Prostate gland (tissue), 2 donors: ENCODE measurements at regions not wholly inside any gene's neighbourhood (a gene's known extent, or its start where the extent isn't known, plus 50 kb on each side); places are given as distances from the start of the nearest gene placed in this dataset.

ENCODE experiments used
- DNase-seq: peaks from one replicate; pipeline ENCODE4 v3.0.0-alpha.2; 2019; ENCODE audit warnings: low spot score
- H3K27ac ChIP-seq, 2 donors: fragments of 200-600 bp; sonication (generic); 2 replicates each; pipeline ENCODE4 v1.5.1; 2017 to 2019
- H3K27me3 ChIP-seq: fragments of 200-600 bp; sonication (generic); replicated peaks from 2 replicates; pipeline ENCODE4 v1.5.1; 2019; ENCODE audit not compliant: insufficient read depth
- H3K36me3 ChIP-seq, 2 donors: fragments of 200-600 bp; sonication (generic); 1 replicate in 1 of 2; 2 replicates in 1 of 2; pipeline versions ENCODE4 v1.5.1 to v1.8.1; 2017 to 2019
- H3K4me1 ChIP-seq: fragments of 200-600 bp; sonication (generic); replicated peaks from 2 replicates; pipeline ENCODE4 v1.5.1; 2019
- H3K4me3 ChIP-seq, 2 donors: fragments of 200-600 bp; sonication (generic); 2 replicates each; pipeline ENCODE4 v1.5.1; 2017 to 2019
- H3K9me3 ChIP-seq: fragments of 200-600 bp; sonication (generic); 2 replicates; pipeline ENCODE4 v1.5.1; 2017
- CTCF ChIP-seq, 4 experiments: fragments of 200-600 bp in 2 of 4; fragments of 450-650 bp in 2 of 4; sonication (generic) in 2 of 4; IDR thresholded peaks; 1 replicate in 3 of 4; 2 replicates in 1 of 4; pipeline ENCODE4 v1.5.1; 2016 to 2019; ENCODE audit warnings: antibody characterized with exemption in 4 of 4, mild to moderate bottlenecking in 2 of 4, moderate library complexity in 2 of 4
- POLR2A ChIP-seq: fragments of 450-650 bp; IDR thresholded peaks from one replicate; pipeline ENCODE4 v1.6.1; 2016; ENCODE audit warnings: antibody characterized with exemption, mild to moderate bottlenecking
- POLR2AphosphoS5 ChIP-seq: sonication (generic); formaldehyde crosslinking; IDR thresholded peaks from one replicate; pipeline ENCODE4 v1.6.1; 2017; ENCODE audit warnings: antibody characterized with exemption
- WGBS: methylation state at CpG from one replicate; pipeline ENCODE4 v1.1.5; 2018; 5-methylcytosine and 5-hydroxymethylcytosine counted together
- intact Hi-C: fragments of 100-400 bp; cut with DNase I; formaldehyde crosslinking; loops from one replicate; pipeline ENCODE4 v1.14.2; 2022

- intact Hi-C loops: no loop called here
- 90% methylated on average over 2 of the region's 2 CpGs for WGBS
- no peak for TF ChIP-seq POLR2A
- TF ChIP-seq CTCF (IDR thresholded peaks at IDR 0.05): no peak
- TF ChIP-seq POLR2AphosphoS5: no peak
- H3K4me1 ChIP-seq: no peaks in the 10 kb centered on the region
- no peaks in the 10 kb centered on the region for H3K27me3 ChIP-seq
- H3K4me3 ChIP-seq: no peak overlapping the region
- no peaks in the 10 kb centered on the region for H3K36me3 ChIP-seq
- no peak overlapping the region for H3K27ac ChIP-seq
- DNase-seq: no peak
- no peaks in the 10 kb centered on the region for H3K9me3 ChIP-seq
Measured at GRCh38 chr7:84637568-84638338, 443.2 kb upstream of the SEMA3A start.

- no peaks in the 10 kb centered on the region for H3K9me3 ChIP-seq
- DNase-seq: no peak
- no peaks in the 10 kb centered on the region for H3K27me3 ChIP-seq
- no peak overlapping the region for H3K4me3 ChIP-seq
- no peaks in the 10 kb centered on the region for H3K36me3 ChIP-seq
- no peaks in the 10 kb centered on the region for H3K4me1 ChIP-seq
- intact Hi-C loops: no loop called here
- TF ChIP-seq CTCF (IDR thresholded peaks at IDR 0.05) (no peak), POLR2A (no peak), POLR2AphosphoS5 (no peak)
- H3K27ac ChIP-seq: no peak overlapping the region
- WGBS: 75% methylated on average over 4 of the region's 4 CpGs
Measured at GRCh38 chr7:84631913-84632312, 437.3 kb upstream of the SEMA3A start.

GRCh38 chr7:84629640-84630318, 435.2 kb upstream of the SEMA3A start:
- DNase-seq: no peak
- H3K9me3 ChIP-seq: no peaks in the 10 kb centered on the region
- H3K4me3 ChIP-seq: no peak overlapping the region
- 92% methylated on average over 2 of the region's 2 CpGs for WGBS
- H3K4me1 ChIP-seq: no peaks in the 10 kb centered on the region
- no peak overlapping the region for H3K27ac ChIP-seq
- intact Hi-C loops: no loop called here
- TF ChIP-seq POLR2A (no peak), POLR2AphosphoS5 (no peak), CTCF (IDR thresholded peaks at IDR 0.05) (no peak)
- no peaks in the 10 kb centered on the region for H3K36me3 ChIP-seq
- H3K27me3 ChIP-seq: no peaks in the 10 kb centered on the region

GRCh38 chr7:84629216-84629615, 434.6 kb upstream of the SEMA3A start:
- Histone ChIP-seq H3K36me3 (no peaks in the 10 kb centered on the region), H3K4me1 (no peaks in the 10 kb centered on the region), H3K9me3 (no peaks in the 10 kb centered on the region), H3K27me3 (no peaks in the 10 kb centered on the region), H3K27ac (no peak overlapping the region), H3K4me3 (no peak overlapping the region)
- intact Hi-C loops: no loop called here
- TF ChIP-seq POLR2AphosphoS5 (no peak), POLR2A (no peak), CTCF (IDR thresholded peaks at IDR 0.05) (no peak)
- 98% methylated on average over 3 of the region's 3 CpGs for WGBS
- no peak for DNase-seq

GRCh38 chr7:84627250-84627649, 432.7 kb upstream of the SEMA3A start:
- TF ChIP-seq CTCF (IDR thresholded peaks at IDR 0.05) (no peak), POLR2A (no peak), POLR2AphosphoS5 (no peak)
- Histone ChIP-seq H3K27me3 (no peaks in the 10 kb centered on the region), H3K36me3 (no peaks in the 10 kb centered on the region), H3K4me1 (no peaks in the 10 kb centered on the region), H3K27ac (no peak overlapping the region), H3K4me3 (no peak overlapping the region), H3K9me3 (no peaks in the 10 kb centered on the region)
- intact Hi-C loops: no loop called here
- WGBS: 70% methylated on average over 2 of the region's 2 CpGs
- no peak for DNase-seq
